ENCODE measurements at regions not wholly inside any gene's neighbourhood (a gene's known extent, or its start where the extent isn't known, plus 50 kb on each side); places are given as distances from the start of the nearest gene placed in this dataset.
"Not testable (repeated sequence)": the region's sequence is repeated elsewhere in the genome, so short reads cannot be mapped to it uniquely, and the experiment has no call there.

- Histone ChIP-seq H3K79me2 (ENCODE audit: insufficient read depth, low read depth, low read length) (no peaks in the 10 kb centered on the region), H3K4me1 (ENCODE audit: insufficient read depth, low read length, poor library complexity, severe bottlenecking) (no peaks in the 10 kb centered on the region), H3K27ac (ENCODE audit: low read depth, low read length, poor library complexity, severe bottlenecking) (no peak overlapping the region), H3K36me3 (ENCODE audit: insufficient read depth, low read length) (no peaks in the 10 kb centered on the region), H3K9me3 (ENCODE audit: low read length) (no peaks in the 10 kb centered on the region), H3K4me2 (ENCODE audit: low read length) (no peak overlapping the region), H2AFZ (ENCODE audit: low read length) (no peak overlapping the region), H3K4me3 (ENCODE audit: low read depth, low read length, poor library complexity, severe bottlenecking) (no peak overlapping the region), H3K9me2 (ENCODE audit: insufficient read depth, low read length) (no peaks in the 10 kb centered on the region), H4K20me1 (ENCODE audit: insufficient read depth, low read length) (no peaks in the 10 kb centered on the region)
- POLR2A ChIA-PET, result no interaction called here
- BruUV-seq (replicated peaks), result no TSS peak
- no peak for DNase-seq (ENCODE audit: low spot score)
- TF ChIP-seq CTCF (conservative IDR thresholded peaks at IDR 0.05; ENCODE audit: low read length), result no peak
- no peak for TF ChIP-seq EZH2phosphoT487 (IDR thresholded peaks at IDR 0.05; ENCODE audit: borderline replicate concordance, low read depth, low read length)
- intact Hi-C loops (cut with micrococcal nuclease; ENCODE audit: unreplicated experiment), result no loop called here
- CTCF ChIA-PET (ENCODE audit: unreplicated experiment), result no interaction called here
Observed at GRCh38 chr7:153566324-153566723, 485.9 kb upstream of the DPP6 start.

GRCh38 chr7:153567426-153567825 is 484.8 kb upstream of the DPP6 start:
- Histone ChIP-seq H3K9me3 (ENCODE audit: low read length) (no peaks in the 10 kb centered on the region), H2AFZ (ENCODE audit: low read length) (no peak overlapping the region), H3K4me1 (ENCODE audit: insufficient read depth, low read length, poor library complexity, severe bottlenecking) (no peaks in the 10 kb centered on the region), H4K20me1 (ENCODE audit: insufficient read depth, low read length) (no peaks in the 10 kb centered on the region), H3K79me2 (ENCODE audit: insufficient read depth, low read depth, low read length) (no peaks in the 10 kb centered on the region), H3K36me3 (ENCODE audit: insufficient read depth, low read length) (no peaks in the 10 kb centered on the region), H3K4me3 (ENCODE audit: low read depth, low read length, poor library complexity, severe bottlenecking) (no peak overlapping the region), H3K9me2 (ENCODE audit: insufficient read depth, low read length) (no peaks in the 10 kb centered on the region), H3K4me2 (ENCODE audit: low read length) (no peak overlapping the region), H3K27ac (ENCODE audit: low read depth, low read length, poor library complexity, severe bottlenecking) (no peak overlapping the region)
- BruUV-seq (replicated peaks), result no TSS peak
- intact Hi-C loops (cut with micrococcal nuclease; ENCODE audit: unreplicated experiment), result no loop called here
- ChIA-PET CTCF (ENCODE audit: unreplicated experiment) (no interaction called here), POLR2A (no interaction called here)
- DNase-seq (ENCODE audit: low spot score), result no peak
- no peak for TF ChIP-seq CTCF (conservative IDR thresholded peaks at IDR 0.05; ENCODE audit: low read length)
- TF ChIP-seq EZH2phosphoT487 (IDR thresholded peaks at IDR 0.05; ENCODE audit: borderline replicate concordance, low read depth, low read length), result no peak

GRCh38 chr7:153569520-153569919 is 482.7 kb upstream of the DPP6 start:
- intact Hi-C loops (cut with micrococcal nuclease; ENCODE audit: unreplicated experiment); H3K27ac ChIP-seq (ENCODE audit: low read depth, low read length, poor library complexity, severe bottlenecking); H2AFZ ChIP-seq (ENCODE audit: low read length); H3K79me2 ChIP-seq (ENCODE audit: insufficient read depth, low read depth, low read length); H3K4me3 ChIP-seq (ENCODE audit: low read depth, low read length, poor library complexity, severe bottlenecking); H3K4me1 ChIP-seq (ENCODE audit: insufficient read depth, low read length, poor library complexity, severe bottlenecking); H3K9me2 ChIP-seq (ENCODE audit: insufficient read depth, low read length); H4K20me1 ChIP-seq (ENCODE audit: insufficient read depth, low read length); POLR2A ChIA-PET; H3K4me2 ChIP-seq (ENCODE audit: low read length); H3K9me3 ChIP-seq (ENCODE audit: low read length); DNase-seq (ENCODE audit: low spot score); CTCF ChIA-PET (ENCODE audit: unreplicated experiment); BruUV-seq (replicated peaks); H3K36me3 ChIP-seq (ENCODE audit: insufficient read depth, low read length): not testable (repeated sequence)
